ENCODE measurements at regions not wholly inside any gene's neighbourhood (a gene's known extent, or its start where the extent isn't known, plus 50 kb on each side); places are given as distances from the start of the nearest gene placed in this dataset.
"Not testable (repeated sequence)": the region's sequence is repeated elsewhere in the genome, so short reads cannot be mapped to it uniquely, and the experiment has no call there.

- not testable (repeated sequence) for H3K4me2 ChIP-seq (ENCODE audit: extremely low read depth, insufficient read depth, low read length); H4K20me1 ChIP-seq (ENCODE audit: control insufficient read depth, extremely low read depth, insufficient read depth, low read length); H3K9me3 ChIP-seq (ENCODE audit: control insufficient read depth, insufficient read depth, low read depth, low read length); H3K4me1 ChIP-seq (ENCODE audit: control insufficient read depth, extremely low read depth, insufficient read depth, low read length); H3K4me3 ChIP-seq (replicated peaks in 1 of 4; ENCODE audit: control extremely low read depth in 1 of 4, insufficient read depth in 1 of 4, low read depth in 3 of 4, low read length in 4 of 4); DNase-seq (ENCODE audit: low read depth in 2 of 2); H3K79me2 ChIP-seq (ENCODE audit: control insufficient read depth, insufficient read depth, low read length); H3K27me3 ChIP-seq (ENCODE audit: control insufficient read depth, insufficient read depth, low read length); H3K9ac ChIP-seq (ENCODE audit: insufficient read depth, low read length); H2AFZ ChIP-seq (ENCODE audit: low read length); H3K36me3 ChIP-seq (ENCODE audit: control insufficient read depth, insufficient read depth, low read length); H3K27ac ChIP-seq (ENCODE audit: insufficient read depth, low read length)
These were observed 236.2 kb downstream of the SPATA31A6 start for GRCh38 chr9:42419652-42420051.

GRCh38 chr9:42420324-42420723, 236.9 kb downstream of the SPATA31A6 start:
- not testable (repeated sequence) for H3K9ac ChIP-seq (ENCODE audit: insufficient read depth, low read length); H3K27ac ChIP-seq (ENCODE audit: insufficient read depth, low read length); H3K4me3 ChIP-seq (replicated peaks in 1 of 4; ENCODE audit: control extremely low read depth in 1 of 4, insufficient read depth in 1 of 4, low read depth in 3 of 4, low read length in 4 of 4); H3K36me3 ChIP-seq (ENCODE audit: control insufficient read depth, insufficient read depth, low read length); H3K27me3 ChIP-seq (ENCODE audit: control insufficient read depth, insufficient read depth, low read length); H2AFZ ChIP-seq (ENCODE audit: low read length); H4K20me1 ChIP-seq (ENCODE audit: control insufficient read depth, extremely low read depth, insufficient read depth, low read length); H3K79me2 ChIP-seq (ENCODE audit: control insufficient read depth, insufficient read depth, low read length); H3K4me1 ChIP-seq (ENCODE audit: control insufficient read depth, extremely low read depth, insufficient read depth, low read length); H3K9me3 ChIP-seq (ENCODE audit: control insufficient read depth, insufficient read depth, low read depth, low read length); H3K4me2 ChIP-seq (ENCODE audit: extremely low read depth, insufficient read depth, low read length); DNase-seq (ENCODE audit: low read depth in 2 of 2)

DNA sequence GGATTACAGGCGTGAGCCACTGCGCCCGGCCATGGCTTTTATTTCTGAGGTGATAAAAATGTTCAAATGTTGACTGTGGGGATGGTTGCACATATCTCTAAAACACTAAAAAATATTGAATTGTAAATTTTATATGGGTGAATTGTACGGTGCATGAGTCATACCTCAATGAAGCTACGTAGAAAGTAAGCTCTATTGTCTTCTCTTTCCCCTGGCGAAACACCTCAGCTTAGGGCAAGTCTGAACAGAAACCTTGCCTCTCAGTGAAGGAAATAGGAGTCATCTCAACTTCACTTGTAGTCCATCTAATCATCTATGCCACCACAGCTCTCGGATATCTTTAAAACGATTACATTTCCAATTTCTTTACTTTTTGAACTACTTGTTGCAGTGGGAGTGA, 238.2 kb downstream of the SPATA31A6 start:
- H3K36me3 ChIP-seq (ENCODE audit: control insufficient read depth, insufficient read depth, low read length); H4K20me1 ChIP-seq (ENCODE audit: control insufficient read depth, extremely low read depth, insufficient read depth, low read length); H3K79me2 ChIP-seq (ENCODE audit: control insufficient read depth, insufficient read depth, low read length); H3K4me2 ChIP-seq (ENCODE audit: extremely low read depth, insufficient read depth, low read length); H2AFZ ChIP-seq (ENCODE audit: low read length); H3K4me1 ChIP-seq (ENCODE audit: control insufficient read depth, extremely low read depth, insufficient read depth, low read length); H3K4me3 ChIP-seq (replicated peaks in 1 of 4; ENCODE audit: control extremely low read depth in 1 of 4, insufficient read depth in 1 of 4, low read depth in 3 of 4, low read length in 4 of 4); H3K9ac ChIP-seq (ENCODE audit: insufficient read depth, low read length); DNase-seq (ENCODE audit: low read depth in 2 of 2); H3K27me3 ChIP-seq (ENCODE audit: control insufficient read depth, insufficient read depth, low read length); H3K9me3 ChIP-seq (ENCODE audit: control insufficient read depth, insufficient read depth, low read depth, low read length); H3K27ac ChIP-seq (ENCODE audit: insufficient read depth, low read length): not testable (repeated sequence)

GRCh38 chr9:42430674-42431615, 247.5 kb downstream of the SPATA31A6 start:
- not testable (repeated sequence) for H3K9me3 ChIP-seq (ENCODE audit: control insufficient read depth, insufficient read depth, low read depth, low read length); H3K27ac ChIP-seq (ENCODE audit: insufficient read depth, low read length); H3K9ac ChIP-seq (ENCODE audit: insufficient read depth, low read length)

DNA sequence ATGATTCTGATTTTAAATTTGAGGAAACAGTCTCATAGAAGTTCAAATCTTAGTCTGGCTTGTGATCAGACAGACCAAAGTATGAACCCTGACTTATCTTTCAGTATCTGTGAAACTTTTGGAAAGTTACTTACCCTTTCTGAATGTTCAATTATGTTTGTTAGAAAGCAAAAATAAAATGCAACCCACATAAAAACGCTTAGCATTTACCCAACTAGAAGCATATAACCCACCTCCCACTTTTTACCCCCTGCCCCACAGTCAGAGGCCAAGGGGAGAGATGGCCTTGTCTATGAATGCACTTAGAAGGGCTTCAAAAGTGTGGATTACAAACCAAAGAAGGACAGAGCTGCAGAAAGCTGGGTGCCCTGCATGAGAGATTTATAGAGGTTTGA, 248.2 kb downstream of the SPATA31A6 start:
- H3K9ac ChIP-seq (ENCODE audit: insufficient read depth, low read length); H3K27ac ChIP-seq (ENCODE audit: insufficient read depth, low read length); DNase-seq (ENCODE audit: low read depth in 2 of 2); H3K4me2 ChIP-seq (ENCODE audit: extremely low read depth, insufficient read depth, low read length); H3K27me3 ChIP-seq (ENCODE audit: control insufficient read depth, insufficient read depth, low read length); H4K20me1 ChIP-seq (ENCODE audit: control insufficient read depth, extremely low read depth, insufficient read depth, low read length); H2AFZ ChIP-seq (ENCODE audit: low read length); H3K4me3 ChIP-seq (replicated peaks in 1 of 4; ENCODE audit: control extremely low read depth in 1 of 4, insufficient read depth in 1 of 4, low read depth in 3 of 4, low read length in 4 of 4); H3K9me3 ChIP-seq (ENCODE audit: control insufficient read depth, insufficient read depth, low read depth, low read length); H3K4me1 ChIP-seq (ENCODE audit: control insufficient read depth, extremely low read depth, insufficient read depth, low read length); H3K79me2 ChIP-seq (ENCODE audit: control insufficient read depth, insufficient read depth, low read length); H3K36me3 ChIP-seq (ENCODE audit: control insufficient read depth, insufficient read depth, low read length): not testable (repeated sequence)

More at GRCh38 chr9:42430674-42431615, 247.5 kb downstream of the SPATA31A6 start:
- DNase-seq (ENCODE audit: low read depth in 2 of 2): peak in 1 of 2 donors; percentile 85
- H3K4me1 ChIP-seq (ENCODE audit: control insufficient read depth, extremely low read depth, insufficient read depth, low read length); H3K36me3 ChIP-seq (ENCODE audit: control insufficient read depth, insufficient read depth, low read length); H3K79me2 ChIP-seq (ENCODE audit: control insufficient read depth, insufficient read depth, low read length); H3K4me3 ChIP-seq (replicated peaks in 1 of 4; ENCODE audit: control extremely low read depth in 1 of 4, insufficient read depth in 1 of 4, low read depth in 3 of 4, low read length in 4 of 4); H4K20me1 ChIP-seq (ENCODE audit: control insufficient read depth, extremely low read depth, insufficient read depth, low read length); H3K27me3 ChIP-seq (ENCODE audit: control insufficient read depth, insufficient read depth, low read length); H2AFZ ChIP-seq (ENCODE audit: low read length); H3K4me2 ChIP-seq (ENCODE audit: extremely low read depth, insufficient read depth, low read length): not testable (repeated sequence)

- H3K9me3 ChIP-seq (ENCODE audit: control insufficient read depth, insufficient read depth, low read depth, low read length); H3K4me1 ChIP-seq (ENCODE audit: control insufficient read depth, extremely low read depth, insufficient read depth, low read length); H3K27me3 ChIP-seq (ENCODE audit: control insufficient read depth, insufficient read depth, low read length); H3K79me2 ChIP-seq (ENCODE audit: control insufficient read depth, insufficient read depth, low read length); H3K4me3 ChIP-seq (replicated peaks in 1 of 4; ENCODE audit: control extremely low read depth in 1 of 4, insufficient read depth in 1 of 4, low read depth in 3 of 4, low read length in 4 of 4); H3K27ac ChIP-seq (ENCODE audit: insufficient read depth, low read length); DNase-seq (ENCODE audit: low read depth in 2 of 2); H2AFZ ChIP-seq (ENCODE audit: low read length); H3K36me3 ChIP-seq (ENCODE audit: control insufficient read depth, insufficient read depth, low read length); H3K4me2 ChIP-seq (ENCODE audit: extremely low read depth, insufficient read depth, low read length); H4K20me1 ChIP-seq (ENCODE audit: control insufficient read depth, extremely low read depth, insufficient read depth, low read length); H3K9ac ChIP-seq (ENCODE audit: insufficient read depth, low read length): not testable (repeated sequence)
These were observed 251.6 kb downstream of the SPATA31A6 start for GRCh38 chr9:42434844-42435714.

Measured in fibroblast of lung (primary cell).